ENCODE measurements at regions not wholly inside any gene's neighbourhood (a gene's known extent, or its start where the extent isn't known, plus 50 kb on each side); places are given as distances from the start of the nearest gene placed in this dataset.

DNA sequence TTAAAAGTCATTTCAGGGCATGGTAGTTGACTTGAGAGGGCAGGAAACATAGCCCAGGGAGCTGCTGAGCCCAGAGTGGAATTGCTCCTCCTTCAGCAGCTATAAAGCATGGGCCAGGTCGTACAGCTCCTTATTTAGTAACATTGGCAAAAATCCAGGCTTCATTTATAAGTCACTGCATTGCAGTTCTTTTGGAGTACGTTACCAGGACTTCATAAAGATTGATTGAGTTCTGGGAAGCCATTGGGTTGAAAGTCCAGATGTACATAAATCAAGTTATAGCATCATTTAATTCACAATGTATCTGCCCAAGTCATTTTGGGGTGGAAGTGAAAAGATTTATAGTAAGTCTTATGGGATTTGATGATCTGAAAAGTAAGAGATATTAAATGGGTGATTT lies 53.0 kb upstream of the ANKEF1 start:
- DNase-seq = no peak

DNA sequence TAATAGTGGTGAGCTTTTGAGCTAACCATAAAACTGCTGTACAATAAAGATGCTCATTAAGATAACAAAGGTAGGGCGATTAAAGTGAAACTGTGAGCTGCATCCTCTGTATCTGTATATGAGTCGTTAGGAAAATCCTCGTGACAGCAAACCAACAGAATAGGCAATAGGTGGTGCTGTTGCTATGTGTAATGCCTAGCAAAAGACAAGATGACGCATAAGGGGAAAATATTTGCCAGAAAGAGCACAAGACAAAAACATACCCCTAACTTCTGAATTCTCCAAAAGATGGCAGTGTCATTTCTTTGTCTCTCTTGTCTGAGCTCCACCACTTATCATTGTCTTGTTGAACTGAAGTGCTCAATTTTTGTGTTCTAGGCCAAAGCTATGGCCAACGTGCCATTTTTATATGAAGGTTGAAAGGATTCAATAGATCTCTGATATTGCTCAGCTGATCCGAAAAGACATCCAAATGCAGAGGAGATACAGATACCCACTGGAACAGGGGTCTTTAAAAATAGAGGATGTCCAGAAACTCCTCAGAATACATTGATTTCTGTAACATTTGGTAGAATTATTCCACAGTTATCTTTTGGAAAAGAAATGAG lies 56.3 kb upstream of the ANKEF1 start:
- peak; percentile 83 for DNase-seq

DNA sequence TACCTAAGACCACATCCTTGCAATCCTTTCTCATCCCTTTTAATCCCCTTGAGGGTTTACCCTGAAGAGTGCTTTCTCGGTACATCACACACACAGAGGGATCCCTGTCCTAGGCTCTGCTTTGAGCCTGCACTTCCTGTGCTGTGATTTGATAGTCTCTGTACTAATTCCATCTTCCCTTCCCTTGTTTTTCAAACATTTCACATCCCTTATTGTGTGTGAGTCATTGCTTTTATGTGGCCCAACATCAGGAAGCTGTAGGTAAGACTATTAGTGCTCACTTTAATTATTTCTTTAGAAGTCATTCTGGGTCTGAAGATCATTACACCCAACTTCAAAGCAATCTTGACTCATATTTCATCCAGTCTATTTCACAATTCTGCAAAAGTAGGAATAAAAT lies 57.2 kb upstream of the ANKEF1 start:
- no peak for DNase-seq

DNA sequence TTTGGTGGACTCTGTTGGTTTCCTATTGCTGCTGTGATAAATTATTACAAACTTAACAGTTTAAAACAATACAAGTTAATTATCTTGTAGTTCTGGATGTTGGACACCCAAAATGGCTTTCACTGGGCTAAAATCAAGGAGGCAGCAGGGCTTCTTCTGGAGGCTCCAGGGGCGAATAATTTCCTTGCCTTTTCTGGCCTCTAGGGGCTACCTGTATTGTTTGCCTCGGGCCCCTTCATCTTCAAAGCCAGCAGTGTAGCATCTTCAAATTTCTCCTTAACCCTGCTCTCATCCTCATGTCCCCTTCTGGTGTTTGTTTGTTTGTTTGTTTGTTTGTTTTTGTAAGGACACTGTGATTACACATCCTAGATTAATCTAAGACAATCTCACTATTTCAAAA lies 60.5 kb upstream of the ANKEF1 start:
- DNase-seq = no peak

DNA sequence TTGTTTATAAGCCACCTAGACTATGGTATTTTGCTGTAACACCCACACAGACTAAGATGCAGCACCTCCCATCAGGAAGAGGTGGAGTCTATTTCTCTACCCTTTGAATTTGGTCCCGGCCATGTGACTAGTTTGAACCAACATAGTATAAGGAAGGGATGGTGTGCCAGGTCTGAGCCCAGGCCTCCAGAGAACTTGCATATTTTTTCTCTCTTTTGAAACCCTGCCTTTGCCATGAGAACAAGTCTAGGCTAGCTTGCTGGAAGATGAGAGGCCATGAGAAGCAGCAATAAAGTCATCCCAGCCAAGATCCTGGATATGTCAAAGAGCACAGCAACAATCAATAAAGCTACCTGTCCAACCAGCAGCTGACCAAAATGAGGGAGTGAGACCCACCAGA lies 63.0 kb upstream of the ANKEF1 start:
- DNase-seq = no peak

DNA sequence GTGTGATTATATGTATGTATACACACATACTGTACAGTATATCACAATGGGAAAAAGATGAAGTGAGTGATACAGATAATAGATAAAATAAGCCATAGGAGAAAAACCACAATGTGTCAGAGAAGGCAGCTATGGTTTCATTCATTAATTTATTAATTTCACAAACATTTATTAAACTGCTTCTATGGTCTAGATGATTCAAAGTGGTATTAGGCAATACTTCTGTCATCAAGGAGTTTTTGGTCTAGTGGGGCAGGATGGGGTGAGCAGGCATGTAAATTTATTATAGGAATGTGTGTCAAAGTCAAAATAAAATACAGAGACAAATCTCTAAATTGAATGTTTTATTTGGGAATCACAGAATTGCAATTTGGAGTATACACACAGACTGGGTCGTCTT lies 65.2 kb upstream of the ANKEF1 start:
- no peak for DNase-seq

DNA sequence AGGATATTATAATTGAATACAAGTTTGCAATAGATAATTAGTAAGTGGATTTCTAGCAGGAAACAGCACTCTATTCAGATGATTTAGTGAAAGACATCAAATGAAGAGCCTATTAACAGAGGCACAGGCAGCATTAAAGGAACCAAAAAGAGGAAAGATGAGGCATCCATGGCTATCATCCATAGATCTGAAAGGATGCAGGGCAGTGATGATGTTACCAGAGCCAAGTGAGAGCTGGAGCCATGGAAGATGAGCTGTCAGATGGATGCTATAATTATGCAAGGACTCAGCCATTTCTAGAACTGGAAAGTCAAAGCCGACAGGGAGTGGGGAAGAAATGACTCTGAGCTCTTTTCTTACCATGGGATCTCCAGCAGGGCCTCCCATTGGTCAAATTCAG lies 66.8 kb upstream of the ANKEF1 start:
- no peak for DNase-seq

DNA sequence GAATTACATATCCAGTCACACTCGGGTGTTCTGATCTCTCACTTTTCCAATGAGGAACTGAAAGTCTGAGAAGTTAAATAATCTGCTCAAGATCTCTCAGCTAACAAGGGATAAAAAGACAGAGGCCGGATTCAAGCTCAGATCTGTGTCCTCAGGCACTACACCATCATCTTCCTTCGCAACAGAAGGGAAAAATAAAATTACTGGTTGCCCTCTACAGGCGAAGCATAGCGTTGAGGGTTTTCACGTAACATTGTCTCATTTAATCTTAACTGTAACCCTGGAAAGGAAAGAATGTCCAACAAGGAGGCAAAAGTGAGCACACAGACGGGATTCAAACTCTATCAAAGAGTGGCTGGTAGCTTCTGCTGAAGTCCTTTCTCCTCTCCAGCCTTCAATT lies 67.8 kb upstream of the ANKEF1 start:
- DNase-seq = no peak

DNA sequence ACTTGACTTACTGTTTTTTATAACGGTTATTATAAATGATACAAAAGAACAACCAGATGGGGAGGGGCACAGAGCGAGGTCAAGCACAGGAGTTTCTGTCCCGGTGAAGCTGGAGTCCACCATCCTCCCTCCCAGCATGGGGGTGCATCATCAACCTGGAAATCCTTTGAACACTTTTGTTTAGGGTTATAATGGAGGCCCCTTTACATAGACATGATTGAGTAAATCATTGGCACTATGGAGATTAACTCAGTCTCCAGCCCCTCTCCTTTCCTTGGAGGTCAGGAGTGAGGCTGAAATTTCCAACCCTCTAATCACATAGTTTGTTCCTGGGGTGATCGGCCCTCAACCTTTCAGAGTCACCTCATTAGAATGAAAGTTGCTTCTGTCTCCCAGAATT lies 71.8 kb upstream of the ANKEF1 start:
- DNase-seq = no peak

DNA sequence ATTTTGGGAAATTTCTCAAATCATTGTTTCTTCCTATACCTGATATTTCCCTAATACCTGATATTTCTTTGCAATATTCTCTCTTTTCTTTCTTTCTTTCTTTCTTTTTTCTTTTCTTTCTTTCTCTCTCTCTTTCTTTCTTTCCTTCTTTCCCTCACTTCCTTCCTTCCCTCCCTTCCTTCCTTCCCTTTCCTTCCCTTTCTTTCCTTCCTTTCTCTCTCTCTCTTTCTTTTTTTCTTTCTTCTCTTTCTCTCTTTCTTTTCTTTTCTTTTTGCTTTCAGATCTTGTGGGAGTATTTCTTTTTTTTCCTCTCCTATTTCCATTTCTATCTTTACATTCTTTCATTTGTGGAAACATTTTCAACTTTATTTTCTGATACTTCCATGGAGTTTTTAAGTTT lies 76.1 kb upstream of the ANKEF1 start:
- DNase-seq = no peak

DNA sequence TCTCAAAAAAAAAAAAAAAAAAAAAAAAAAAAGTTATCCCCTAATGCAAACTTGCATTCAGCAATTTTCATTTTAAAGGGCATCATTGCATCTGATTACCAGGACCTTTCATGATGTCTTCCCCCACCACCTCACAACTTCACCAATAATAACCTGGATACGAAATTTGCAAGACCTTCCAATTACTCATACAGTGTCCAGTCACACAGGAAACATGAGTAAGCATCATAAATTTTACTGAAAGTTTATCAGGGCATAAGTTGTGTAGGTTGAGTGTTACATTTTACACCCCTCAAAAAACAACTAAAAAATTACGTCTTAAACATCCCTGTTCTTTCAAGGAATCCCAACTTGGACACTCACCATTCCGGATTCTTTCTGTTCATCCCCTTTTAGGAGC lies 79.1 kb upstream of the ANKEF1 start:
- DNase-seq = no peak

DNA sequence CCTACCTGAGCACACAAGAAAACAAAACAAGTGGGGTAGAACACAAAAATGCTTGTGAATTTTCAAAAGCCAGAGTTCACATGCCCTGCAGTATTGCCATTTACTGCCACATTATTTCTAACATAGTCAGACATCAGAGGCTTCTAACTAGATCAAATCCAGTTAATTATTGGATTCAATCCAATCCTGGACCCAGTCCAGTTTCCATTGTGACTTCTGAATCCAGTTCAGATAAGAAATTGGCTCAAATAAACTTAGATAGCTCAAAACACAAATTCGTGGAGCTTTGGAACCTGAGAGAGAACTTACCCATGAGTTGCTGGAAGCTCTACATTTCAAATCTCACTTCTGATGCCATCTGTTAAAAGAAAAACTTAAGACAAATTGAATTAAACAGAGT lies 85.2 kb upstream of the ANKEF1 start:
- no peak for DNase-seq

DNA sequence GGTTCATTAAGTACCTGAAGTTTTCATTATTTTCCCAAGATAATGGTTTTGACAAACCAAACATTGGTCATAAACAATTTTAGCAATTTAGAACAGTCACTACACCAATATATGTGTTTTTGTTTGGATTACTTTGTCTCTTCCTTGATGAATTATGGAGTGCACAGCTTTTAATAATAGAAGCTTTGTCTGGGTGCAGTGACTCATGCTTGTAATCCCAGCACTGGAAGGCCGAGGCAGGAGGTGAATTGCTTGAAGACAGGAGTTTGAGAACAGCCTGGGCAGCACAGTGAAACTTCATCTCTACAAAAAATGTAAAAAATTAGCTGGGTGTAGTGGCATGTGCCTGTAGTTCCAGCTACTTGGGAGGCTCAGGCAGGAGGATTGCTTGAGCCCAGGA lies 89.4 kb upstream of the ANKEF1 start:
- DNase-seq = no peak

DNA sequence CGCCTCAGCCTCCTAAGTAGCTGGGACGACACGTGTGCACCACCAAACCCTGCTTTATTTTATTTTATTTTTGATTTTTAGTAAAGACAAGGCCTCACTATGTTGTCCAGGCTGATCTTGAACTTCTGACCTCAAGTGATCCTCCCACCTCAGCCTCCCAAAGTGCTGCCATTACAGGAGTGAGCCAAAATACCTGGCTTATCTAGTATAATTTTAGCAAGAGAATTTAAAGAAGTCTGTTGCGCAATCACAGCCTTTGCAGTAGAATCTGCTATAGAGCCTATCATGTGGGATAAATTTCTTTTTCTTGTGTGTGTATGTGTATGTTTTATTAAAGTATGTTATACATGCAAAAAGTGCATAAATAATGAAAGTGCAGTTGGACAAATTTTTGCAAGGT lies 92.1 kb upstream of the ANKEF1 start:
- no peak for DNase-seq

DNA sequence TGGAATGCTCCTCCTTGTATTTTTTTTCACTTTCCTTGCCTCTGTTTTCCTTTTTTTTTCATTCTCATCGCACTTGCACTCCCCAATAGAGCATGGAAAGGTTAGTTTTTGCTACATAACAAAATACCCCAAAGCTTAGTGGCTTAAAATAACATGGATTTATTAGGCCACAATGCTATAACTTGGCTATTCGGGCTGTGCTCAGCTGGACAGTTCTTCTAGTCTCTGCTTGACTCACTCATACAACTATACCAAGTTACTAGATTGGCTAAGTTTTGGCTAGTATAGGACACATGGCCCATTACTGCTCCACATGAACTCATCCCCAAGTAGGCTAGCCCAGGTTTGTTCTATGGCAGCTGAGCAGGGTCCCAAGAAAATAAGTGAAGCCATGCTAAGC lies 94.5 kb upstream of the ANKEF1 start:
- no peak for DNase-seq

DNA sequence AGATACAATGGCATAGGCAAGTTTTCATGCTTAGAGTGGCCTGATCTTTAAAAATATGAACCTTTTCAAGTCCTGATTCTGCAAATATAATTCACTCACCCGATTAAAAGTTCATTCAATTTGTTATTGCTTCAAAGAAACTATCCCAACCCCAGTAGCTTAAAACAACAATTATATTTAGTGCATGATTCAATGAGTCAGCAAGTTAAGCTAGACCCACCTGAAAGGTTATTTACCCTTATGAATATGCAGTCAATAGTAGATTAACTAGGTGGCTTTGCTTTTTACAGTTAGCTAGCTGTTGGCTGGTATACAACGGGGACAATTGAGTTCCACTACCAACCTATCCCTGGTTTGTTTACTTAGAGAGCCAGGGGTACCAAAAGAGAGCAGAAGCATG lies 95.6 kb upstream of the ANKEF1 start:
- no peak for DNase-seq

DNA sequence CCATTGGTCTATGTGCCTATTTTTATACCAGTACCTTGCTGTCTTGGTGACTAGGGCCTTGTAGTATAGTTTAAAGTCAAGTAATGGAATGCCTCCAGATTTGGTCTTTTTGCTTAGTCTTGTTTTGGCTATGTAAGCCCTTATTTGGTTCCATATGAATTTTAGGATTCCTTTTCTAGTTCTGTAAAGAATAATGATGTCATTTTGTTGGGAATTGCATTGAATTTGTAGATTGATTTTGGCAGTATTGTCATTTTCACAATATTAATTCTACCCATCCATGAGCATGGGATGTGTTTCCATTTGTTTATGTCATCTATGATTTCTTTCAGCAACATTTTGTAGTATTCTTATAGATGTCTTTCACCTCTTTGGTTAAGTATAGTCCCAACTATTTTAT lies 96.4 kb upstream of the PAK5 start:
- no peak for DNase-seq

DNA sequence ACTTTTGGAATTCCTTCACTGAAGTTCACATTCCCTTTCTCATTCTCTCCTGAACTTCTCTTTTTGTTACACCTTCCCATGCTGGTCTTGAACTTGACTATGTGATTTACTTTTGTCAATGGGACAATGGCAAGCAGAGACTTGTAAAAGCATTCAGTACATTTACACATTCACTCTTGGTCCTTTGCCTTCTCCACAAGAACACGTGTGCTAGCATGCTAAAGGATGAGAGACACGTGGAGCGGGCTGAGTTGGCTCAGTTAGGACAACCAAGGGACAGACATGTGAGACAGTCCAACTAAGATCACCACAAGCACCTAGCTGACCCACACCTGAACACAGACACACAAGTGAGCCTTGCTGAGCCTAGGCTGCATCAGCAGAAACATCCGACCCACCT lies 91.3 kb upstream of the PAK5 start:
- DNase-seq = no peak

DNA sequence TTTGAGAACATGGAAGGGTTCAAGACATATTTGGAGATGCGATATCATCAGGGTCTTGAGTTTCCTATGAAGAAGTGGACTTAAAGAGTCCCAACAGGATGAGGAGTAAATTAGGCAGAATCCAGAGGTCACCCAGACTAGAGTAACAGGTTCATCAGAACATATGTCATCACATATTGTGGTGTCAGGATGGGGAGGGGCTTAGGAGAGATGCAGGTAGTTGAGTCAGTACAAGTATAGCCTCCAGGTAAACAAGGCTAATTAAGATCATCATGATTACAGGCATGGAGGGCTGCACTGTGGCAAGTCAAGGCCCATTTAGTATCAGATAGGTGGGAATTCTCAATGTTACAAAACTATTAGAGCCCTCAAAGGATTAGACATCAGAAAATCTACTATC lies 90.1 kb upstream of the PAK5 start:
- DNase-seq = no peak

DNA sequence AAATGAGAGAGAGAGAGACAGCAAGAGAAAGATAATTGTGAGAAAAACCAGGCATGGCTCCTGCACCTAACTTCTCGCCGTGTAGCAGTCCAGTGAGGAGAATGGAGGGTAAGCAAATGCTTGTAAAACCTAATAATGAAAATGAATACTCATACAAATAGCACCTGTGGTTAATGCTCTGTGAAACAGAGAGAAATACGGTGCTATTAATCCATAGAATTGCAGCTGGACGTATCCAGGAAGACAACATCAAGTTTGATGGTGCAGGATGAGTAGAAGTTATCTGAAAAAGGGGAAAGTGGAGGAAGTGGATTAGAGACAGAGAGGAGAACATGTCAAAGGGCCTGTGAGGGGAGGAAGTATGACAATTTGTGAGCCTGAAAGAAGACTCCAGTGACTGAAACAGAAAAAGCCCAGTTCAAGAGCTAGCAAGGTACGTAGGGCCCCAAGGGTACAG lies 89.4 kb upstream of the PAK5 start:
- no peak for DNase-seq

DNA sequence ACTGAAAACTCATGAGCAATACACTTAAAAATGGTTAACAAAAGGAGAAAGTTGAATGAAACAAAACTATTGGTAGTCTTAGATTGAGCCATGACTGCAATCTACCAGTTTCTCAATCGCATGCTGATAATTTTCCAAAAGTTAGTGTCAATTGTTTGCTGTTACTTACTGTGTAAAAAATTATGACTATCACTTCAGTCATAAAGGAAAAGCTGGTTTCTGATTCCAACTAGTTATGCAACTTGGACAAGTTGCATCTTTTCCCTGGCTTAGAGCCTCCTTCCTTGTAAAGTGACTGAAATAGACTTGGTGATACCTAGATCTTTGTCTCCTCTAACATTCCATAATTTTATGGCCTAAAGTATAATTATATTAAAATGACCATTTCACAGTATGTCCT lies 88.3 kb upstream of the PAK5 start:
- no peak for DNase-seq

DNA sequence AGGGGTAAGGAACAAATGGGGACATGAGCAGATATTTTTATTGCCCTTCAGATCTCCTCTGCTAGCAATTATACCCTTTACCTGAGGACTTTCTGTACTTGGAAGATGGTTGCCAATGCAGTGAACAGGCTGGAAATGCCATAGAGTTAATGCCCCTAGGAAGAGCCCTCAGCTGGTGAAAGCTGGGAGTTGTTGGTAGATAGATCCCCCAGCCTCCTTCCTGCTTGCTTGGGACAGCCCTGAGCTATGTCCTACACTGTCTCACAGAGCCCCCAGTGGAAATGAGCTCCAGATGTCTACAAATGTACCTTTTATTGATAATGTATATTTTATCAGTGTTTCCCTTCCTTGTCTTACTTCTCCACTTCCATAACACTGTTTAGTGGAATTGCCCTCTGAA lies 87.6 kb upstream of the PAK5 start:
- no peak for DNase-seq

DNA sequence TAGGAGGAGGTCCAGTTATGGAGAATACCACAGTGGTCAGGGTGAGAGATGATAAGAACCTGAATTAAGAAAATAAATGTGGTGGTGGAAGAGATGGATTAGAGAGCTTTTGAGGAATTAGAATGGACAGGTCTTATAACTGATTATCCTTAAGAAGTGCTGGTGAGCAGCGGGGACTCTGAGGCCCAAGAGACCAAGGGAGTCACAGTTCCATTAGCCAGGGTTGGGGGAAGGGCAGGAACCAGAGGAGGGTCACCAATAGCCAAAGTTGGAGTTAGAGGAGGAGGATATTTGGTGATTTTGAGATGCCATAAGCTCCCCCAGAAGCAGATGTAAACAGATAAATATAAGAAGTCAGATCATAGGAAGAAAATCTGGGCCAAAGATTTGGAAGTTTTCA lies 87.1 kb upstream of the PAK5 start:
- DNase-seq = no peak

DNA sequence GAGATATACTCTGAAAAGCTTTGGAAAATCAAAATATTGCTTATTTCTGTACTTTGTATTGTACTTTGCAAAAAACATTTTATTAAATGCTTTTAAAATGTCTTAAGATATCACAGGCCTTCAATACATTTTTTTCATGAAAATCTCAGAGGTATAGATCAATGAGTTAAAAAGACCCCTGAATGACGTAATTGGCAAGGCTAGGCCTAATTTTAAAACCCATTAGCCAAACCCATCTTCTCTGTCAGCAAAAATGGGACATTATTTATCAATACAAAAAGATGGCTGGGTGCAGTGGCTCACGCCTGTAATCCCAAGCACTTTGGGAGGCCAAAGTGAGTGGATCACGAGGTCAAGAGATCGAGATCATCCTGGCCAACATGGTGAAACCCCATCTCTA lies 84.8 kb upstream of the PAK5 start:
- no peak for DNase-seq

DNA sequence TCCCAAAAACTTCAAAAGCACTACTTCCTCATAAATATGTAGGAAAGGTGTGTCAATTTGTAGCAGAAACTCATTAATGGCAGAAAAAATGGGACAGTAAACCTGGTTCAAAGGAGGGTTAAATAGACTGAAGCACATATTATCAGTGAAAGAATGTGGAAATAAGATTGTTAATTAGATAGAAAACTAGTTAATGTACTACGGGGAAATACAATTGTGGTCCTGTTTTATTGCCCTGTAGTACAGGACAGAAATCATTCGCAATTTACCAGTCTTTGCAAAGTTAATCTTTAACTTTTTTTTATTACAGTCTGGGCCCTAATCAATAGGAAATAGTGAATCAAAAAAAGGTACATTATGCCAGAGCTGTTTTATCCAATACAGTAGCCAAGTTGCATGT lies 82.0 kb upstream of the PAK5 start:
- DNase-seq = no peak

Data from amniotic stem cell (primary cell).